ENCODE measurements at regions not wholly inside any gene's neighbourhood (a gene's known extent, or its start where the extent isn't known, plus 50 kb on each side); places are given as distances from the start of the nearest gene placed in this dataset.

GRCh38 chr12:90060031-90060430, 351.4 kb upstream of the ATP2B1 start:
- WGBS, 2 donors (ENCODE audit: low coverage in 1 of 2) = 97% methylated on average over 1 of the region's 1 CpG; no CpG with 5 or more reads in 1 of the 2 donors

GRCh38 chr12:90058704-90059103, 350.1 kb upstream of the ATP2B1 start:
- 40 to 61% methylated on average over 1 of the region's 1 CpG for WGBS, 2 donors (ENCODE audit: low coverage in 1 of 2)
- DNase-seq = no peak
- TF ChIP-seq POLR2A (IDR thresholded peaks at IDR 0.05) (no peak), EP300 (IDR thresholded peaks at IDR 0.05; ENCODE audit: low read depth) (no peak), CTCF (IDR thresholded peaks at IDR 0.05) (no peak), POLR2AphosphoS5 (IDR thresholded peaks at IDR 0.05) (no peak)
- intact Hi-C loops (cut with DNase I; ENCODE audit: low total_unique reads) (no loop called here), in situ Hi-C loops (cut with MboI; ENCODE audit: low pct_ligation_motif_present in 1 of 4, low pct_unique_long_range_greater_than_20kb in 1 of 4, low sequenced_read_pairs in 3 of 4) (no loop called here)
- Histone ChIP-seq H3K4me1 (peaks cover 0 to 4% (median 0%) of the 10 kb centered on the region in 4 donors), H3K9me3 (no peaks in the 10 kb centered on the region), H3K4me3 (no peak overlapping the region), H3K27ac (no peak overlapping the region), H3K27me3 (no peaks in the 10 kb centered on the region), H3K36me3 (no peaks in the 10 kb centered on the region)

More at GRCh38 chr12:90060031-90060430, 351.4 kb upstream of the ATP2B1 start:
- H3K27ac ChIP-seq = no peak overlapping the region
- TF ChIP-seq CTCF (IDR thresholded peaks at IDR 0.05) = no peak
- TF ChIP-seq EP300 (IDR thresholded peaks at IDR 0.05; ENCODE audit: low read depth) = no peak
- TF ChIP-seq POLR2A (IDR thresholded peaks at IDR 0.05) = no peak
- TF ChIP-seq POLR2AphosphoS5 (IDR thresholded peaks at IDR 0.05) = no peak
- intact Hi-C loops (cut with DNase I; ENCODE audit: low total_unique reads) = no loop called here
- peaks cover 0 to 4% (median 0%) of the 10 kb centered on the region in 4 donors for H3K4me1 ChIP-seq
- H3K36me3 ChIP-seq = no peaks in the 10 kb centered on the region
- no peak for DNase-seq
- in situ Hi-C loops (cut with MboI; ENCODE audit: low pct_ligation_motif_present in 1 of 4, low pct_unique_long_range_greater_than_20kb in 1 of 4, low sequenced_read_pairs in 3 of 4) = no loop called here
- H3K27me3 ChIP-seq = no peaks in the 10 kb centered on the region
- H3K4me3 ChIP-seq = no peak overlapping the region
- no peaks in the 10 kb centered on the region for H3K9me3 ChIP-seq

GRCh38 chr12:90055071-90055470, 346.4 kb upstream of the ATP2B1 start:
- 67 to 95% methylated on average over 1 of the region's 1 CpG for WGBS, 2 donors (ENCODE audit: low coverage in 1 of 2)
- TF ChIP-seq POLR2A (IDR thresholded peaks at IDR 0.05) (no peak), EP300 (IDR thresholded peaks at IDR 0.05; ENCODE audit: low read depth) (no peak), CTCF (IDR thresholded peaks at IDR 0.05) (no peak), POLR2AphosphoS5 (IDR thresholded peaks at IDR 0.05) (no peak)
- H3K4me3 ChIP-seq = no peak overlapping the region
- no peaks in the 10 kb centered on the region for H3K27me3 ChIP-seq
- intact Hi-C loops (cut with DNase I; ENCODE audit: low total_unique reads) = no loop called here
- no peaks in the 10 kb centered on the region for H3K36me3 ChIP-seq
- in situ Hi-C loops (cut with MboI; ENCODE audit: low pct_ligation_motif_present in 1 of 4, low pct_unique_long_range_greater_than_20kb in 1 of 4, low sequenced_read_pairs in 3 of 4) = no loop called here
- H3K9me3 ChIP-seq = no peaks in the 10 kb centered on the region
- peaks cover 0 to 4% (median 0%) of the 10 kb centered on the region in 4 donors for H3K4me1 ChIP-seq
- H3K27ac ChIP-seq = no peak overlapping the region
- DNase-seq = no peak

GRCh38 chr12:90048918-90049317, 340.3 kb upstream of the ATP2B1 start:
- in situ Hi-C loops (cut with MboI; ENCODE audit: low pct_ligation_motif_present in 1 of 4, low pct_unique_long_range_greater_than_20kb in 1 of 4, low sequenced_read_pairs in 3 of 4) (no loop called here), intact Hi-C loops (cut with DNase I; ENCODE audit: low total_unique reads) (no loop called here)
- TF ChIP-seq POLR2AphosphoS5 (IDR thresholded peaks at IDR 0.05) (no peak), CTCF (IDR thresholded peaks at IDR 0.05) (no peak), EP300 (IDR thresholded peaks at IDR 0.05; ENCODE audit: low read depth) (no peak), POLR2A (IDR thresholded peaks at IDR 0.05) (no peak)
- Histone ChIP-seq H3K9me3 (no peaks in the 10 kb centered on the region), H3K36me3 (no peaks in the 10 kb centered on the region), H3K4me3 (no peak overlapping the region), H3K4me1 (no peaks in the 10 kb centered on the region), H3K27me3 (no peaks in the 10 kb centered on the region), H3K27ac (no peak overlapping the region)
- DNase-seq = no peak

All from transverse colon (tissue), 4 donors.